HepG2 (cell line): ENCODE measurements at regions not wholly inside any gene's neighbourhood (a gene's known extent, or its start where the extent isn't known, plus 50 kb on each side); places are given as distances from the start of the nearest gene placed in this dataset.

Experiments
- GLI4 ChIP-seq: sonication (generic); formaldehyde crosslinking; IDR thresholded peaks from 2 replicates; pipeline ENCODE4 v1.5.1; 2020; ENCODE audit warnings: missing genetic modification reagents, mild to moderate bottlenecking, moderate library complexity, borderline replicate concordance
- HMG20A ChIP-seq: IDR thresholded peaks from 2 replicates; pipeline ENCODE4 v1.6.1; 2016; ENCODE audit warnings: borderline replicate concordance
- NBN ChIP-seq: fragments of 450-650 bp; conservative IDR thresholded peaks from 2 replicates; pipeline ENCODE4 v1.6.1; 2017
- NFATC3 ChIP-seq: sonication (generic); formaldehyde crosslinking; IDR thresholded peaks from 2 replicates; pipeline ENCODE4 v1.5.1; 2020; ENCODE audit warnings: mild to moderate bottlenecking, missing genetic modification reagents
- PRDM15 ChIP-seq: sonication (generic); formaldehyde crosslinking; IDR thresholded peaks from 2 replicates; pipeline ENCODE4 v1.4.0; 2020; ENCODE audit warnings: missing genetic modification reagents
- PRMT3 ChIP-seq: sonication (generic); formaldehyde crosslinking; IDR thresholded peaks from 2 replicates; pipeline ENCODE4 v1.8.1; 2022; ENCODE audit warnings: low read depth, mild to moderate bottlenecking, moderate library complexity, missing genetic modification reagents, borderline replicate concordance
- RELA ChIP-seq: sonication (generic); formaldehyde crosslinking; IDR thresholded peaks from 2 replicates; pipeline ENCODE4 v1.4.0; 2020; ENCODE audit warnings: missing genetic modification reagents
- REPIN1 ChIP-seq: sonication (generic); formaldehyde crosslinking; IDR thresholded peaks from 2 replicates; pipeline ENCODE4 v1.8.0; 2022; ENCODE audit warnings: missing genetic modification reagents, low read depth, mild to moderate bottlenecking, borderline replicate concordance
- REST ChIP-seq, 2 experiments: IDR thresholded peaks; 2 replicates each; pipeline ENCODE4 v1.6.1; 2011 to 2012; ENCODE audit warnings: low read length in 2 of 2, borderline replicate concordance in 1 of 2, low read depth in 1 of 2, mild to moderate bottlenecking in 1 of 2, moderate library complexity in 1 of 2
- SCMH1 ChIP-seq: sonication (generic); formaldehyde crosslinking; IDR thresholded peaks from 2 replicates; pipeline ENCODE4 v1.9.0; 2021; ENCODE audit warnings: missing genetic modification reagents, mild to moderate bottlenecking, borderline replicate concordance
- SIN3B ChIP-seq: fragments of 150-350 bp; IDR thresholded peaks from 2 replicates; pipeline ENCODE4 v1.6.1; 2014; ENCODE audit warnings: low read length
- SSRP1 ChIP-seq: IDR thresholded peaks from 2 replicates; pipeline ENCODE4 v1.6.1; 2016; ENCODE audit warnings: control low read depth
- YEATS4 ChIP-seq: sonication (generic); formaldehyde crosslinking; IDR thresholded peaks from 2 replicates; pipeline ENCODE4 v1.4.0; 2020; ENCODE audit warnings: missing genetic modification reagents, borderline replicate concordance
- ZFX ChIP-seq: sonication (generic); formaldehyde crosslinking; IDR thresholded peaks from 2 replicates; pipeline ENCODE4 v1.4.0; 2020; ENCODE audit warnings: mild to moderate bottlenecking, low read depth, missing genetic modification reagents, moderate library complexity
- ZNF232 ChIP-seq: sonication (generic); formaldehyde crosslinking; IDR thresholded peaks from 2 replicates; pipeline ENCODE4 v1.4.0; 2020; ENCODE audit warnings: missing genetic modification reagents, borderline replicate concordance
- ZNF296 ChIP-seq: sonication (generic); formaldehyde crosslinking; conservative IDR thresholded peaks from 2 replicates; pipeline ENCODE4 v1.5.0; 2020; ENCODE audit warnings: mild to moderate bottlenecking, missing genetic modification reagents
- ZNF644 ChIP-seq: IDR thresholded peaks from 2 replicates; pipeline ENCODE4 v1.6.1; 2016; ENCODE audit warnings: low read depth
- ZNF792 ChIP-seq: IDR thresholded peaks from 2 replicates; pipeline ENCODE4 v1.6.1; 2016
- ZSCAN22 ChIP-seq: sonication (generic); formaldehyde crosslinking; IDR thresholded peaks from 2 replicates; pipeline ENCODE4 v1.4.0; 2020; ENCODE audit warnings: mild to moderate bottlenecking, missing genetic modification reagents
- TF ChIP-seq, protein P1 (sequence below): sonication (generic); formaldehyde crosslinking; IDR thresholded peaks from 2 replicates; pipeline ENCODE4 v1.4.0; 2020; ENCODE audit warnings: missing genetic modification reagents, borderline replicate concordance
- TF ChIP-seq, protein P2 (sequence below): sonication (generic); formaldehyde crosslinking; IDR thresholded peaks from 2 replicates; pipeline ENCODE4 v1.4.0; 2020; ENCODE audit warnings: mild to moderate bottlenecking, missing genetic modification reagents

- TF ChIP-seq REST (IDR thresholded peaks at IDR 0.05; ENCODE audit: borderline replicate concordance in 1 of 2, low read depth in 1 of 2, low read length in 2 of 2) (peak in 1 of 2 experiments; percentile 42; a peak in 1 of 4 replicates), HMG20A (CRISPR knock-in tag) (peak; percentile 58; the same call in 1 of the 2 replicates), GLI4 (no peak), NFATC3 (CRISPR knock-in tag) (no peak), SIN3B (no peak), SSRP1 (CRISPR knock-in tag) (no peak), PRMT3 (CRISPR knock-in tag) (no peak), NBN (no peak), ZNF232 (CRISPR knock-in tag) (0 out of 2 replicates have a peak, but pooled peaks have one; percentile 44), PRDM15 (CRISPR knock-in tag) (no peak), ZNF644 (CRISPR knock-in tag) (peak; percentile 69), ZNF296 (CRISPR knock-in tag) (no peak), REPIN1 (CRISPR knock-in tag) (0 out of 2 replicates have a peak, but pooled peaks have one; percentile 53), RELA (CRISPR knock-in tag) (no peak), ZFX (CRISPR knock-in tag) (peak; percentile 44; the same call in 1 of the 2 replicates), YEATS4 (CRISPR knock-in tag) (0 out of 2 replicates have a peak, but pooled peaks have one; percentile 24), SCMH1 (CRISPR knock-in tag) (no peak), ZNF792 (CRISPR knock-in tag) (no peak), ZSCAN22 (no peak)
- TF ChIP-seq, protein P1, sequence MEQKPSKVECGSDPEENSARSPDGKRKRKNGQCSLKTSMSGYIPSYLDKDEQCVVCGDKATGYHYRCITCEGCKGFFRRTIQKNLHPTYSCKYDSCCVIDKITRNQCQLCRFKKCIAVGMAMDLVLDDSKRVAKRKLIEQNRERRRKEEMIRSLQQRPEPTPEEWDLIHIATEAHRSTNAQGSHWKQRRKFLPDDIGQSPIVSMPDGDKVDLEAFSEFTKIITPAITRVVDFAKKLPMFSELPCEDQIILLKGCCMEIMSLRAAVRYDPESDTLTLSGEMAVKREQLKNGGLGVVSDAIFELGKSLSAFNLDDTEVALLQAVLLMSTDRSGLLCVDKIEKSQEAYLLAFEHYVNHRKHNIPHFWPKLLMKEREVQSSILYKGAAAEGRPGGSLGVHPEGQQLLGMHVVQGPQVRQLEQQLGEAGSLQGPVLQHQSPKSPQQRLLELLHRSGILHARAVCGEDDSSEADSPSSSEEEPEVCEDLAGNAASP (CRISPR knock-in tag): peak; percentile 95; the same call in 1 of the 2 replicates
- TF ChIP-seq, protein P2, sequence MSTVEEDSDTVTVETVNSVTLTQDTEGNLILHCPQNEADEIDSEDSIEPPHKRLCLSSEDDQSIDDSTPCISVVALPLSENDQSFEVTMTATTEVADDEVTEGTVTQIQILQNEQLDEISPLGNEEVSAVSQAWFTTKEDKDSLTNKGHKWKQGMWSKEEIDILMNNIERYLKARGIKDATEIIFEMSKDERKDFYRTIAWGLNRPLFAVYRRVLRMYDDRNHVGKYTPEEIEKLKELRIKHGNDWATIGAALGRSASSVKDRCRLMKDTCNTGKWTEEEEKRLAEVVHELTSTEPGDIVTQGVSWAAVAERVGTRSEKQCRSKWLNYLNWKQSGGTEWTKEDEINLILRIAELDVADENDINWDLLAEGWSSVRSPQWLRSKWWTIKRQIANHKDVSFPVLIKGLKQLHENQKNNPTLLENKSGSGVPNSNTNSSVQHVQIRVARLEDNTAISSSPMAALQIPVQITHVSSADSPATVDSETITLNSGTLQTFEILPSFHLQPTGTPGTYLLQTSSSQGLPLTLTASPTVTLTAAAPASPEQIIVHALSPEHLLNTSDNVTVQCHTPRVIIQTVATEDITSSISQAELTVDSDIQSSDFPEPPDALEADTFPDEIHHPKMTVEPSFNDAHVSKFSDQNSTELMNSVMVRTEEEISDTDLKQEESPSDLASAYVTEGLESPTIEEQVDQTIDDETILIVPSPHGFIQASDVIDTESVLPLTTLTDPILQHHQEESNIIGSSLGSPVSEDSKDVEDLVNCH: no peak
These were observed 406.1 kb downstream of the ICE1 start (continued) for GRCh38 chr5:5828619-5829018.
